Neural cell (in vitro differentiated cells): ENCODE measurements at regions not wholly inside any gene's neighbourhood (a gene's known extent, or its start where the extent isn't known, plus 50 kb on each side); places are given as distances from the start of the nearest gene placed in this dataset.

Experiments used
- EP300 ChIP-seq: fragments of 450-650 bp; conservative IDR thresholded peaks from 2 replicates; pipeline ENCODE4 v1.6.1; 2014; ENCODE audit warnings: antibody characterized with exemption, mild to moderate bottlenecking, moderate library complexity; ENCODE audit not compliant: poor library complexity, severe bottlenecking
- EZH2 ChIP-seq: fragments of 200-600, 300-800 bp; shearing (Covaris generic), sonication (generic); IDR thresholded peaks from 2 replicates; pipeline ENCODE4 v1.6.1; 2014; ENCODE audit warnings: antibody characterized with exemption, low read length, borderline replicate concordance, mild to moderate bottlenecking; ENCODE audit not compliant: insufficient read depth, poor library complexity, severe bottlenecking
- MXI1 ChIP-seq: fragments of 450-650 bp; conservative IDR thresholded peaks from 2 replicates; pipeline ENCODE4 v1.6.1; 2014; ENCODE audit warnings: antibody characterized with exemption, mild to moderate bottlenecking; ENCODE audit not compliant: poor library complexity, severe bottlenecking
- POLR2AphosphoS5 ChIP-seq: IDR thresholded peaks from 2 replicates; pipeline ENCODE4 v1.6.1; 2012
- SMC3 ChIP-seq: fragments of 450-650 bp; conservative IDR thresholded peaks from 2 replicates; pipeline ENCODE4 v1.6.1; 2014; ENCODE audit warnings: antibody characterized with exemption, mild to moderate bottlenecking, moderate library complexity; ENCODE audit not compliant: poor library complexity
- TF ChIP-seq, protein P1 (sequence below): fragments of 450-650 bp; IDR thresholded peaks from 2 replicates; pipeline ENCODE4 v1.5.1; 2014; ENCODE audit warnings: antibody characterized with exemption, mild to moderate bottlenecking, moderate library complexity; ENCODE audit not compliant: poor library complexity, severe bottlenecking
- TF ChIP-seq, protein P2 (sequence below): IDR thresholded peaks from 2 replicates; pipeline ENCODE4 v1.6.1; 2012; ENCODE audit warnings: borderline replicate concordance

DNA sequence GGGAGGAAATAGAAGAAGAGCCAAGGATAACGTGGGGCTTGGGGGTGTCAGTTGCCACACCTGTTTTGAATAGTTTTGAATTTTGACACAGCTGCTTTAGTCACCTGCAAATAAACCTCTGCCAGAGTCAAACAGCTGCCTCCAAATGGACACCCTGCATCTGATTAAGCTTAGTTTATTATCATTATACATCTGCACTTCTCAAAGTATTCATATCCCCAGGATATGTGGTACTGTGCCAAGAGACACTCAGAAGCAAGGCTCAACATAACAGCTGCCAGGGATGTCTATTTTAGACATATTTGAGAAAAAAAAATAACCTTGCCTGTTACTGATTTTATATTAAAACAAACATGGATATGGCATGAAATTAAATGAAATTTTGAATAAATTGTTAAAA lies 122.5 kb upstream of the WDR75 start:
- TF ChIP-seq, protein P1, sequence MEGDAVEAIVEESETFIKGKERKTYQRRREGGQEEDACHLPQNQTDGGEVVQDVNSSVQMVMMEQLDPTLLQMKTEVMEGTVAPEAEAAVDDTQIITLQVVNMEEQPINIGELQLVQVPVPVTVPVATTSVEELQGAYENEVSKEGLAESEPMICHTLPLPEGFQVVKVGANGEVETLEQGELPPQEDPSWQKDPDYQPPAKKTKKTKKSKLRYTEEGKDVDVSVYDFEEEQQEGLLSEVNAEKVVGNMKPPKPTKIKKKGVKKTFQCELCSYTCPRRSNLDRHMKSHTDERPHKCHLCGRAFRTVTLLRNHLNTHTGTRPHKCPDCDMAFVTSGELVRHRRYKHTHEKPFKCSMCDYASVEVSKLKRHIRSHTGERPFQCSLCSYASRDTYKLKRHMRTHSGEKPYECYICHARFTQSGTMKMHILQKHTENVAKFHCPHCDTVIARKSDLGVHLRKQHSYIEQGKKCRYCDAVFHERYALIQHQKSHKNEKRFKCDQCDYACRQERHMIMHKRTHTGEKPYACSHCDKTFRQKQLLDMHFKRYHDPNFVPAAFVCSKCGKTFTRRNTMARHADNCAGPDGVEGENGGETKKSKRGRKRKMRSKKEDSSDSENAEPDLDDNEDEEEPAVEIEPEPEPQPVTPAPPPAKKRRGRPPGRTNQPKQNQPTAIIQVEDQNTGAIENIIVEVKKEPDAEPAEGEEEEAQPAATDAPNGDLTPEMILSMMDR, result no peak
- TF ChIP-seq POLR2AphosphoS5 (no peak), EP300 (no peak), EZH2 (no peak), MXI1 (no peak), SMC3 (no peak)
- TF ChIP-seq, protein P2, sequence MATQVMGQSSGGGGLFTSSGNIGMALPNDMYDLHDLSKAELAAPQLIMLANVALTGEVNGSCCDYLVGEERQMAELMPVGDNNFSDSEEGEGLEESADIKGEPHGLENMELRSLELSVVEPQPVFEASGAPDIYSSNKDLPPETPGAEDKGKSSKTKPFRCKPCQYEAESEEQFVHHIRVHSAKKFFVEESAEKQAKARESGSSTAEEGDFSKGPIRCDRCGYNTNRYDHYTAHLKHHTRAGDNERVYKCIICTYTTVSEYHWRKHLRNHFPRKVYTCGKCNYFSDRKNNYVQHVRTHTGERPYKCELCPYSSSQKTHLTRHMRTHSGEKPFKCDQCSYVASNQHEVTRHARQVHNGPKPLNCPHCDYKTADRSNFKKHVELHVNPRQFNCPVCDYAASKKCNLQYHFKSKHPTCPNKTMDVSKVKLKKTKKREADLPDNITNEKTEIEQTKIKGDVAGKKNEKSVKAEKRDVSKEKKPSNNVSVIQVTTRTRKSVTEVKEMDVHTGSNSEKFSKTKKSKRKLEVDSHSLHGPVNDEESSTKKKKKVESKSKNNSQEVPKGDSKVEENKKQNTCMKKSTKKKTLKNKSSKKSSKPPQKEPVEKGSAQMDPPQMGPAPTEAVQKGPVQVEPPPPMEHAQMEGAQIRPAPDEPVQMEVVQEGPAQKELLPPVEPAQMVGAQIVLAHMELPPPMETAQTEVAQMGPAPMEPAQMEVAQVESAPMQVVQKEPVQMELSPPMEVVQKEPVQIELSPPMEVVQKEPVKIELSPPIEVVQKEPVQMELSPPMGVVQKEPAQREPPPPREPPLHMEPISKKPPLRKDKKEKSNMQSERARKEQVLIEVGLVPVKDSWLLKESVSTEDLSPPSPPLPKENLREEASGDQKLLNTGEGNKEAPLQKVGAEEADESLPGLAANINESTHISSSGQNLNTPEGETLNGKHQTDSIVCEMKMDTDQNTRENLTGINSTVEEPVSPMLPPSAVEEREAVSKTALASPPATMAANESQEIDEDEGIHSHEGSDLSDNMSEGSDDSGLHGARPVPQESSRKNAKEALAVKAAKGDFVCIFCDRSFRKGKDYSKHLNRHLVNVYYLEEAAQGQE, result no peak
